ENCODE measurements at regions not wholly inside any gene's neighbourhood (a gene's known extent, or its start where the extent isn't known, plus 50 kb on each side); places are given as distances from the start of the nearest gene placed in this dataset.

GRCh38 chr1:117699953-117700352, 94.1 kb downstream of the TENT5C start:
- TF ChIP-seq SUZ12 (IDR thresholded peaks at IDR 0.05; ENCODE audit: extremely low read depth, insufficient read depth, insufficient read length), result no peak
- TF ChIP-seq YY1 (IDR thresholded peaks at IDR 0.05; ENCODE audit: insufficient read depth, insufficient read length), result no peak
- no peak for TF ChIP-seq ZNF274 (IDR thresholded peaks at IDR 0.05; ENCODE audit: low read depth, low read length)
